Suppressor macrophage treated with lipopolysaccharide for 4 hours (primary cell): ENCODE measurements at regions not wholly inside any gene's neighbourhood (a gene's known extent, or its start where the extent isn't known, plus 50 kb on each side); places are given as distances from the start of the nearest gene placed in this dataset.

Source experiments
- DNase-seq: peaks from one replicate; pipeline ENCODE4 v3.0.0-alpha.2; 2020

DNA sequence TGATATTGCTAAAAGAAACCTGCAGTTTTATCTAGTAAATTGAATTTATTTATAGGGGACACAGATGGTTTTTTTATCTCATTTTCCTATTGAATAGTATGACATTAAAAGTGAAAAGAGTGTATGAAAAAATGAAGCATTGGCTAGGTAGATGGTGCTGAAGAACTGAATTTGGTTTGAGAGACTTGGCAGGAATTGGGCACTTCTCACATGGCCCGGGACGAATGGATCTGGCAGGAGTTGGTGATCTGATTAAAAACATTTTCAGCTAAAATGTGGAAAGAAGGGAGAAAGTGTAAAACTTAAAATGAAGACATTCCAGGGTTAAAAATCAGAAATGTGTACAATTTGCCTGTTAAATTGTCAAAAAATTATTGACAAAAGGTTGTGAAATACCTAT lies 1088.5 kb upstream of the PABPC4L start:
- no peak for DNase-seq

DNA sequence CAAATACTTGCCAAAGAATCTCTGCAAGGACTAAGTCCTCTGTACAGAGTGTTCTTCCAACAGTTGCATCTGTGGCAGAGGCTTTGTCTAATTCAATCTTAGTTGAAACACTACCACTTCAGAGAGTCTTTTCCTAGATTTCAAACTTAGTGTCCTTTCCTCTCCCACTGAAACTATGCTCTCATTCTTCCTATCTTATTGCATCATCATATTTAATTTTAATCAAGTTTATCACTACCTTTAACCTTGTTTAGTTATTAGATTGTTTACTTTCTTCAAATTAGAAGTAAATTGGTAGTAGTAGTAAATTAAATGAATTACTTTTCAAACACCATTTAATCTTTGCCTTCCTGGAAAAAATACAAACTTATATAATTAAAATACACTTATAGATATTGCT lies 1082.3 kb upstream of the PABPC4L start:
- DNase-seq = no peak

DNA sequence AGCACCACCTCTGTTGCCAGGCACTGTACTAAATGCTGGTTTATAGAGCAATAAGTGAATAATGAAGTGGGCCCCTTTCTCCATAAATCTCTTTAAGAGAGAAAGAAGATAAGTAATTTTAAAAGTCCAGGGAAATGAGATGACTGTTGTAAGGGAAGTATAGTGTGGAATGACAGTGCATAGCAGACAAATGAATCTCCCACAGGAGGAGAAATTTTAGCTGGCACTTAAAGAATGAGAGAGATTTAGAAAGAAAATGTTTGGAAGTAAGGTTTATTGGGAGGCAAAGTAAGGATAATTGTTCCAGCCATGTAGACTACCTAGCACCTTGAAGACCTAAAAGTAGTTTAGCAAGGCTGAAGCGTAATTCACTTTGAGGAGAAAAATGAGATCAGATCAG lies 1081.1 kb upstream of the PABPC4L start:
- no peak for DNase-seq

DNA sequence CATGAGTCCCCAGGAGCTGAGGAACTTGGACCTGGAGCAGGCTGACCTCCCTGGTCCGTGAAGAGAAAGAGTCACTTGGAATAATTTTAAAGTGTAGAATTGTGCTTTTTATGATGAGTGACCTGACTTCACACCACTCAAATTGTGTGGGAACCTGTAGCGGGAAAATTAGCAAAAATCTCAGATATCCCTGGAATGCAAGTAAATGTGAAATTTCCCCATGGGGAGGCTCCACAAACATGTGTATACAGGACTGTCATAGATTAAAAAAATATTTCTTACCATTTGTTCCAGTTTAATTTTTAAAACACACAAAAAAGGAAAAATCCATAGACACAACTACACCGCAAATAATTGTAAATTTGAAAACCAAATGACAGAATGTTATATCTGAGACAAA lies 1079.6 kb upstream of the PABPC4L start:
- DNase-seq = no peak

DNA sequence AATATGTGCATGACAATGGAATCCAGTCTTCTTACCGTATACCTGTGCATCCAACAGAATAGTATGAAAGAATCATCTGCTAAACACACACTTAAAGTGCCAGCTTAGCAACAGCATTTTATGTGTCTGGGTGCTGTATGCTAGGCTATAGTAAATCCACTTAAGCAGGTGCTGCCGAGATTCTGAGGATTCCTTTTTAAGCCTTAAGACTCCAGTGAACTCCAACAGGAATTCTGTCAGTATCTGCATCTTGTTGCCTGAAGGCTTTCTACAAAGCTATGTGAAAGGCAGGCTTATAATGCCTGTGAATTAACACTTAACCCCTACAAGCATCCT lies 1076.4 kb upstream of the PABPC4L start:
- DNase-seq = no peak

DNA sequence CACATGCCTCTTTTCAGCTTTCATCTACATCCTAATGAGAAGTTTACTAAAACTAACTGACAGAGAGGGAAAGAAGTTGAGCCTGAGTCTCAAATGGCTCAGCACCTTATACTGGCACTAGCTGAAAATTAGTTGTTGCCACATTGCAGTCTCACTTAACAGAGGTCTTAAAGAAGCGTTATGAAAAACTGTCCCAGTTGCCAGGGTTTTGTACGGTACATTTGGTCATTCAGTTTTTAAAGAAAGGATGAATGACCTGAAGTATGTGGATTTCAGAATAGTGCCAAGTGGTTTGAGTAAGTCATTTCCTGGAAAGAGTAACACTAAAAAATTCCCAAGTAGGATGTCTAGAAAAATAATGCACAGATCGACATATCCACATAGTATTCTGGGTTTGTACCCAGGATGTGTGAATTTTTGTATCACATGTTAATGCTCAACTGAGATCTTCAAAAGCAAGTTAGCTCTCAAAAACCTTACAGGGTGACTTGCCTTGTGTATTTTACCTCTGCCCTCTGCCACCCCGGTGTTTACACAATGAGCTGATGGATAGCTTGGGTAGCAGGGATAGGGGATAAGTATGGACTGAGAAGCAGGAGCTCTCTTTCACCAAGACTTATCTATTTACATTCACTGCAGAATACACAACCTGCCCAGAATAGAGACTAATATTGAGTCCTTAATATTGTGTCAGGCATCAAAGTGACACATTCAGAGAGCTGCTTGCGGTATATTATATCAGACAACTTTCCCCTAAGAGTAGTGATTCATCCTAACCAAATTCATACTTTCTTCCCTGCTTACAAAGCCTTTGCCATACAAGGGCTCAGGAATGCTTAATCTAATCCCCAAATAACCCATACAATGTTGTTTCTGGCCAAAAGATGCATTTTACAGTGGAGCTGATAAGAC lies 1075.7 kb upstream of the PABPC4L start:
- DNase-seq = no peak

DNA sequence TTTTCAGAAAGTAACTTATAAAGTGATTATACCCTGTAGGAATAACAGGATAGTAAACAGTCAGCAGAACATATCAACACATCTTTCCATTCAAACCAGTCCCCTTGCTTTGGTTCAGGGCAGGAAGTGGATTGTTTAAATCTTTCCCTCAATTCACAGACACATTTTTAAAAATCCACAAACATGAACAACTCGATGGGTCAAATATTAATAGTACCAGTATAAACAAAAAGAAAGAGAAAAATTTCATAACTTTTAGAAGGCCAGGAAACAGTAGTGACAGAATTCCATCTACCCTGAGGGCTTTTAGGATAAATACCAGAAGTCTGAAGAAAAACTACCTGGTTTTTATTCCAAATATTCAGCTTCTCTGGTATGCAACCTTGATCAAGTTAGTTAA lies 1072.8 kb upstream of the PABPC4L start:
- no peak for DNase-seq

DNA sequence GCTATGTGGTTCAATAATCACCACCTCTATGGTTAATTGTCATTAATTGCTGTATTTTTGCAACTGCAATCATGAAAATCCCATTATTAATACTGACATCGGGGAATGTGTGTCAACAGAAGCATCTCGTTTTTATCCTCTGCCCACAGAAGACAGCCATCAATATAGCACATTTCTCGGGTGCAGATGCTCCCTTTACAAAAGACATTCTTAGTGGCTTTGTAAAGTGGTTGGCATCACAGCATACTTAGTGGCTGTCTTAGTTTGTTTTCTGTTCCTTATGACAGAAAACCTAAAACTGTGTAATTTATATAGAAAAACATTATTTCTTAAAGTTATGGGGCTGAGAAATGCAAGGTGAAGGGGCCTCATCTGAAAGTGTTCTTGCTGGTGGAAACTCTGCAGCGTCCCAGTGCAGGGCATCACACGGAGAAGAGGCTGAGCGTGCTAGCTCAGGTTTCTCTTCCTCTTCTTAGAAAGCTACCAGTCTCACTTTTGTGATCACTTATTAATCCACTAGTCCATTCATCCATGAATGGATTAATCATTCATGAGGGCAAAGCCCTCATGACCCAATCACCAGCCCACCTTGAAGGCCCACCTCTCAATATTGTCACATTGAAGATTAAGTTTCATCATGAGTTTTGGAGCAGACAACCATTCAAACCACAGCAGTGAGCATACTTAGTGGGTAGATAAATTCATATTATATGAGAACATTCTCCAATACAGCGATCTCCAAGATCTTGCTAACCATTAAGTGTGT lies 1067.7 kb upstream of the PABPC4L start:
- no peak for DNase-seq

DNA sequence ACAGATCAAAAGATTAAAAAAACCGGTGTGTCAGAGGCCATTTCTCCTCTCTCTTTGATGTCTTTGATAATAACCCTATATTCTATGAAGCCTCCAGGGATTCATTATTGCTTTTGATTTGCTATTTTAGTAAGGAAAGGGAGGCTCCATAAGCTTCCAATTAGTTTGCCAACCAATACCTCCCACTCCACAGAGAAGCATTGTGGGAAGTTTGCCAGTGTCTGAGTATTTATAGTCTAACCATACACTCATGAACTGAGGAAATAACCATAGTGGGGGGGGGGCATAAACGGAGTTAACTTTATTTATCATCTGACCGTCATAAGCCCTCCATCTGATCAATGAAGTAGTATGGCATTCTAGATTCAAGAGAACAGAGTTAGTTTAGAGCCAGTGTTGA lies 1066.8 kb upstream of the PABPC4L start:
- no peak for DNase-seq

DNA sequence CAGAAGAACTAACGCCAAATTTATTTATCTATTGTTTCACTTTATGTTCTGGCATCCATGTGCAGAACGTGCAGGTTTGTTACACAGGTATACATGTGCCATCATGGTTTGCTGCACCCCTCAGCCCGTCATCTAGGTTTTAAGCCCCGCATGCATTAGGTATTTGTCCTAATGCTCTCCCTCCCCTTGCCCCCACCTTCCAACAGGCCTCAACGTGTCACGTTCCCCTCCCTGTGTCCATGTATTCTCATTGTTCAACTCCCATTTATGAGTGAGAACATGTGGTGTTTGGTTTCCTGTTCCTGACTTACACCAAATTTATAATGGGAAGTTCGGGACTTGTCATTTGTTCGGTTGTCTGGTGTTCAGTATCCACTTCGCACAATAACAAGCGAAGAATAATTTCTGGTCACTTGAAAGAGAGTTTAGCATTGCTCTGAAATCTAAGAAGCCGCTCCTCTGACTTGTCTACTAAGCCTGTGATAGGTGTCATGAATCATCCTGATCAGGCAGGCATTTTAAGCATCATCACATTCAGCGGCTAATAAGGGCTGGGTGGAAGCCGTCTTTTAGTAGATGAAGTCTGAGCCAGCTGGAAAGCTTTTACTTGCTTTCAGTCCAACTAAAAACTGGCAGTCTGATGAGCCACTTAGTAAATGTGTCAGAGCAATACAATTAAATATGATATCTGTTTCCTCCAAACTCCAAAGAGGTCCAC lies 1065.7 kb upstream of the PABPC4L start:
- DNase-seq = no peak

DNA sequence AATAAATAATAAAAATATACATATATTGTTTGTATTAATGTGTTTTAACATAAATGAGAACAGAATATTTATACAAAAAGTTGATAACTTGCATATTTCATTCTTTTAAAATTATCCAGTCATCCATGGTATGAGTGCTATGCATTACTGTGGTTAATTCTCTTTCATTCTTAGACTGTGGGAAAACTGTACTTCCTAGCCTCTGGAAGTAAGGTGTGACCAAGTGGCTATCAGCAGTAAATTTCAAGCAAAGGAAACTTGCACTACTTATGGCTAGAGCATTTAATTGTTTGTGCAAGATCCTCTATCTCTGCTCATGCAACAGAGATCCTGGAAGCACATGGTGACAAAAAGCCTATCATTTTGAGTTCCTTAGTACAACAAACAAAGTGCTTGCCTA lies 1054.5 kb upstream of the PABPC4L start:
- DNase-seq = no peak

DNA sequence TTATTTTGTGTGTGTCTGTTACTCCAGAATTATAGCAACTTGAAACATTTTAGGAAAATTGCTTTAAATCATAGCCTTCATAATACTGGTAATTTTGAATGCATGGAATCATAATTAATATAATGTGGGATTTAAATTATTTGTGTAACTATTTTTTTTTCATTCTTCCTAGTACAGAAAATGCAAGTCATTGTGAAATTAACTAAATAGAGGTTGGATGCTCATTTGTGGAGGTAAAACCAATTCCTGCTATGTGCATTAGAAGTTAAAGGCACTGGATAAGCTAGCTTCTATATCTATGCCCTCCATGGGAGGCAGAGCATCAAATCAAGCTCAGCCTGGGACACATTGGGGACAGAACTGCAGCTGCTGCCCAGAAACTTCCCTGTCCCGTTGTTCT lies 1048.5 kb upstream of the PABPC4L start:
- DNase-seq = no peak

DNA sequence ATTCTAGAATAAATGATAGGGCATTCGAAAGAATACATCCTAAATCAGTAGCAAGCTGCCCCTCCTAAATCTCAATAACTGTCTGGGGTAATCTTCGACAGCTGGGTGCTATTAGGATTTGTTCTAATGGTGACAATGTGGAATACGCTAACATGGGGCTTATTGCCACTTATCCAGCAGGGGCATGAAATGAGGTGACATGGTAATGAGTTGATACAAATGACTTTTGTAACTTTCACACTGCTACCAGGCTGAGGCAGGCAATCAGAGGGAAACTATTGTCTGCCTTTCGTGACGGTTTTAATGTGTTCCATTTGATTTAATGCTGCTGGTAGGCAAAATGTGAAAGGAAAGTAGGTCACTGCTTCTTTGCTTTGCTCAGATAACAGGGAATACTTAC lies 1047.4 kb upstream of the PABPC4L start:
- no peak for DNase-seq

DNA sequence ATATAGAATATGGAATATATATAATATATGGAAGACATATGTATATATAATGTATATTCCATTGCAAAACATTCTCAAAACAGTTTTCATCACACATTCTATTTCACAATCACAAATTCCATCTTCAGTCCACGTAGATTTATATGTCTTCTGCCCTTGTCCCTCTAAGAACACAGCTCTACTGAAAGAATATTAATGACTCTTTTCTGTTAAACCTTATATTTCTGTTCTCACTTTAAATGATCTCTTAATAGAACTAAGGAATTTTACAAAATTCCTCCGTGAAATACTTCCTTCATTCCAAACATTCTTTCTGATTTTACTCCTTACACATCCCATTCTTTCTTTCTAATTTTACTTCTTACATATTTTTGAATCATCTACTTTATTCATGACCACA lies 1043.1 kb upstream of the PABPC4L start:
- DNase-seq = no peak

DNA sequence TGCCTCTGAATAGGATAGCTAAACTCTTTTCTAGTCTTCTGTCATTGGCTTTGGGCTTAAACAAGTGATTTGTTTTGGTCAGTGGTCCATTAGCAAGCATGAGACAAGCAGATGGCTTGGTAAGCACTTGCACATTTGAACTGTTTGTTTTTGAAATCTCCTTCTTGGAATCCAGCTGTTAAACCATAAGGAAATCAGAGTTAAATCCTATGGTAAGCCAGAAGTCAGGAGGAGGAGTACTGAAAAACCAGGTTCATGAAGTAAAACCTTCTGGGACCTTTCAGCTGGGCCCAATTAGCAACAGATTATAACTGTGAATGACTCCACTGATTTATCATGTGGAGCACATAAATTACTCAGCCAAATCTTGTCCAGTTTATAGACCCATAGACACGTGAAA lies 1042.5 kb upstream of the PABPC4L start:
- no peak for DNase-seq

DNA sequence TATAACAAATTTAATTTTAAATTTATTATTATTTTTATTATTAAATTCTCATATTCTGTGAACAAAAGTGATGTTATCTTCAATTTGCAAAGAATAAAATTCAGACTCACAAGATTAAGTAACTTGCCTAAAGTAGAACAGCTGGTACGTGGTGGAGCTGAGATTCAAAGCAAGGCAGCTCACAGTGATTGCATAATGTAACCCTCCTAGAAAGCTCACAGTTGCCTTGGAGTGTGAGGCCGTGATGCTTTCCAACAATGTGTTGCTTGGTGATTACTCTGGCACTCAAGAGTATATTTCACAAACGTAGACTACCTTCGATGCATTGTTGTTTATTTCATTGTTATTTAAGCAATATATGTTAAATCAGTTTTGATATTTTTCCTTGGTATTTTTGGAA lies 1039.2 kb upstream of the PABPC4L start:
- no peak for DNase-seq

DNA sequence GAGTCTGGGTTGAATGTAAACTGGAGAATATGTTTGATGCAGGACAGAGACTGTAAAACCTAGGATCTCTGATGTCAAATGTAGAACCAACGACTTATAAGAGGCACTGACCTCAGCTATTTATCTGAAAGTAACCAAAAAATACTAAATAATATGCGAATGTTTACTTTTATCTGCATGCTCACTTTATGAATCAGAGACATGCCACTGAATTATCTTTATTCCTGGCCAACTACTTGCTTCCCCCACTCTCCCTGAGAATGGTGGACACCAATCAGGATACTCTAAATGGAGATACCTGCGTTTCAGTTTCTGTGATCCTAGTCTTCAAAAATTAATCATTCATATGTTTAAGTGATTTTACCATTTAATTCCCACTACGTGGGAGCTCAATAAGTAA lies 1038.4 kb upstream of the PABPC4L start:
- DNase-seq = no peak

DNA sequence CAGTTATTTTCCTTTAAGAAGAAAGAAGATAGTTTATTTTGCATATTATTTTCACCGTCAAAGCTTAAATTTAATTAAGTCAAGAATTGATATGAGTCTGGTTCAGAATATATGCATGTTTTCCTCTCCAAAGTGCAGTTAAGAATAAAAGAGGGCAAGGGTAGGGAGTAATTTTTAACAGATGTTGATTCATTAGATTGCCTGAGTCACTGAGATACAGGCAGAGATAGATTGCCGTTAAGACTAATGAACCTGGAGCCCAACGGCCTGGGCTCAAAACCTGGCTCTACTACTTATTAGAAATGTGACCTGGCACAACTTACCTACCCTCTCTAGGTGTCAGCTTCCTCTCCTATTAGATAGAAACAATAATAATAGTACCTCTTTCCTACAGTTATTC lies 1037.4 kb upstream of the PABPC4L start:
- DNase-seq = no peak

DNA sequence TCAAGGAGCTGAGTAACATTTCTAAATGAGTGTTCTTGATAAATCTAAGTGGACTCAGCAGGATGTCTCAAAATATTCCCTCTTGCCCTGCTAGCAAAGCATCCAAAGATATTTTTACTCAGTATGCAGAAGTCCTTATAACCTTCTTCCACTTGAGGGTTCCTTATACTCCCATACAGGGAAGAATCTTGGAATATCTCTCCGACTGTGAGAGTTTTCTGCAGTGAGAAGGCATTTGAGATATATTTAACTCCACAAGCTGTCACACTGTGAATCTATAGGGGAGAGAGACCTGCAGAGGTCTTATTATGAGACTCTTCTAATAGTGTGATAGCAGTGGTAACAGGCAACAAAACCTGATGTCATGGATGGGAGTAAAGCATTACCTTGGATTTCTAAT lies 1034.5 kb upstream of the PABPC4L start:
- DNase-seq = no peak

DNA sequence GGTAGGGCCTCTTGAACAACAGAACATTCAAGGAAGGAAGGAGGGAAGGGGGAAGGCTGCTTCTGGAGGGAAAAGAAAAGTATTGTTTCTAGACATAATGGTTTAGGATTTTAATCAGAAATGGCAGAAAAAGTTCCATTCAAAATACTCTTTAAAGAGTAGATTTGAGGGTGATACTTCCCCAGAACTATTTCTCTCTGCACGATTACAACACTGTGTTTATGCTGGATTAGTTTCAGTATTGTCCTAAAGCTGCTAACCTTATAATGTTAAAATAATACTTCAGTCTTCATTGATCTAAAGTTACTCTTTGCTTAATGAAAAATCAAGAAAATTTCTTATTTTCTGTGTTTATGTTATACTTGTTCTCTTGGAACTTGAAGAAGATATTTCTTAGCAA lies 1026.3 kb upstream of the PABPC4L start:
- no peak for DNase-seq

DNA sequence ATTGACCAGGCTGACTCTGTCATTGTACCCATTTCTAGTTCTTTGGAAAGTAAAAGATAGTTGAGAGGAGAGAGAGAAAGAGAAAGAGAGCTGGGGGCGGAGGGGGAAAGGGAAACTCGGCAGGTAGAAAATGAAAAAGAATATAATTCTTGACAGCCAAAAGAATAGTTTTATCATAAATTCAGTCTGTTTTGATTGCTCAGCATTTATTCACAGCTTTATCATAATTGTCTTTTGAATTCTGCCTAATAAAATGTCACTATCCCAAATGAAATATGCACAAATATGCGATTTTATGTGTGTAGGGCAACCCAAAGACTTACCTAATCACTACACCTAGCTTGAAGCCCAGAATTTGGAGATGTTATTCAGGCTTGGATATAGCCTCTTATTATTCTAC lies 1024.0 kb upstream of the PABPC4L start:
- no peak for DNase-seq

DNA sequence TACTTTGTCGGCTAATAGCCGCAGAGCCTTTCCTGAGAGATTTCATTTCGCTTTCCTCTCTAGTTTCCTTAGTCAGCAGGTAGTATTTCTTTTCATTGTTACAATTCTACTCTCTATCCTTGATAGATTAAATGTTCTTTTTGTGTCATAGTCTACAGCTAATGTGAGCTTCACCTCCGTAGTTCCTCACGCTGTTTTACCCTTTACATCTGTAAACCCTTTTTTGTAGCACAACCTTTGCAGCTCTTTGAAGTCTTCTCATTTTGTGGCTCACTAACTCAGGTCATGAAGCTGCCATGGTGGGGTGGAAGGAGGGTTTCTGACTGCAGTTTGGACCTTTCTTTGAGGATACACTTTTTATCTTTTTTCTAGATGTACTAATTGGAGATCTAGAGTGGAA lies 1008.8 kb upstream of the PABPC4L start:
- no peak for DNase-seq

DNA sequence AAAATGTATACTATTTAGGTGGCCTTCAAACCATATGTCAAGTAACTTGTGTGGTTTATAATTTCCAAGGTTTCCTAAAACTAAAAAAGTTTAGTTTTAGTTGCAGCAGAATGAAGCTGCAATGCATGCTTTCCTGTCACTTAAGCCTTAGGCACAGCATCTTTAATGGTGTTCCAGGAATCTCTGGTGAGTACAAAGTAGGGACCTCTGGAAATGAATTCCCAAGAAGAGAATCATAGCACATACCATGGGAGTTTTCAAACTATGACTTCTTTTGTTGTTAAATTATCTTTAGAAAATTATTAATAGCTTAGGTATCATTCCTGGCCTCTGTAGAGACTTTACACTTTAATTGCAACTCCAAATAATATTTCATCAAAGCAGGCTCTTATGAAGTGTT lies 1005.9 kb upstream of the PABPC4L start:
- no peak for DNase-seq

DNA sequence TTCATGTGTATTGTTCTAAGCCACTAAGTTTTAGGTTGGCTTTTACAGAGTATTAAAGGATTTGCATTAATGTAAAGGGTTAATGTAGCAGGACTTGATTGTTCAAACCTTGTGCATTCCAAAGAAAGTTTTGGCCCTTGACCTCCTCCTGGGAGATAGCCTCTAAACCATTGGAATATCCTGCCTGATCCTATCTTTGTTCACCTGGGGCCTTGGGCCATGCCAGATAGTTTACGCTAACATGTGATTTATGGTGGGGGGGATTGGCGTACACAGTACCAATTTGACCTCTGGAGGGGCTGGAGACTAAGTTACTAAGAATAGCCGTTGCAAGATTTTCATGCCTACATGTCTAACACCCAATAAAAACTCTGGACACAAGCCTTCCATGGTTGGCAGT lies 1002.7 kb upstream of the PABPC4L start:
- no peak for DNase-seq
